ENCODE measurements at regions not wholly inside any gene's neighbourhood (a gene's known extent, or its start where the extent isn't known, plus 50 kb on each side); places are given as distances from the start of the nearest gene placed in this dataset.

DNA sequence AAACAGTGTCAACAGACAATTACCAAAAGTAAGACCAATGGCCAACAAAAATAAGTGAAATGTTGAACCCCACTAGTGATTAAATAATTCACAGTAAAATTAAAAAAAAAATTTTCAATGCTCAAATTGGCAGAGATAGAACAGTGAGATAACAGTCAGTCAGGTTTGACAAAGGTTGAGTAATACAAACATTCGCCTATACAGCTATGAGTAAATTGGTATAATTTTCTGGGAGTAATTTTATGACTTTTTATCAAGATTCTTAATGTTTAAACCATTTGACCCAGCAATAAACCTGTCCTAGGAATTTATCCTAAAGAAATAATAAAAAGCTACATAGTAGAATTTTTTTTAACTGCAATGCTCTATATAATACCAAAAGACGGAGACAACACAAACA is 64.9 kb upstream of the SHH start (continued):
- TF ChIP-seq, protein P1, sequence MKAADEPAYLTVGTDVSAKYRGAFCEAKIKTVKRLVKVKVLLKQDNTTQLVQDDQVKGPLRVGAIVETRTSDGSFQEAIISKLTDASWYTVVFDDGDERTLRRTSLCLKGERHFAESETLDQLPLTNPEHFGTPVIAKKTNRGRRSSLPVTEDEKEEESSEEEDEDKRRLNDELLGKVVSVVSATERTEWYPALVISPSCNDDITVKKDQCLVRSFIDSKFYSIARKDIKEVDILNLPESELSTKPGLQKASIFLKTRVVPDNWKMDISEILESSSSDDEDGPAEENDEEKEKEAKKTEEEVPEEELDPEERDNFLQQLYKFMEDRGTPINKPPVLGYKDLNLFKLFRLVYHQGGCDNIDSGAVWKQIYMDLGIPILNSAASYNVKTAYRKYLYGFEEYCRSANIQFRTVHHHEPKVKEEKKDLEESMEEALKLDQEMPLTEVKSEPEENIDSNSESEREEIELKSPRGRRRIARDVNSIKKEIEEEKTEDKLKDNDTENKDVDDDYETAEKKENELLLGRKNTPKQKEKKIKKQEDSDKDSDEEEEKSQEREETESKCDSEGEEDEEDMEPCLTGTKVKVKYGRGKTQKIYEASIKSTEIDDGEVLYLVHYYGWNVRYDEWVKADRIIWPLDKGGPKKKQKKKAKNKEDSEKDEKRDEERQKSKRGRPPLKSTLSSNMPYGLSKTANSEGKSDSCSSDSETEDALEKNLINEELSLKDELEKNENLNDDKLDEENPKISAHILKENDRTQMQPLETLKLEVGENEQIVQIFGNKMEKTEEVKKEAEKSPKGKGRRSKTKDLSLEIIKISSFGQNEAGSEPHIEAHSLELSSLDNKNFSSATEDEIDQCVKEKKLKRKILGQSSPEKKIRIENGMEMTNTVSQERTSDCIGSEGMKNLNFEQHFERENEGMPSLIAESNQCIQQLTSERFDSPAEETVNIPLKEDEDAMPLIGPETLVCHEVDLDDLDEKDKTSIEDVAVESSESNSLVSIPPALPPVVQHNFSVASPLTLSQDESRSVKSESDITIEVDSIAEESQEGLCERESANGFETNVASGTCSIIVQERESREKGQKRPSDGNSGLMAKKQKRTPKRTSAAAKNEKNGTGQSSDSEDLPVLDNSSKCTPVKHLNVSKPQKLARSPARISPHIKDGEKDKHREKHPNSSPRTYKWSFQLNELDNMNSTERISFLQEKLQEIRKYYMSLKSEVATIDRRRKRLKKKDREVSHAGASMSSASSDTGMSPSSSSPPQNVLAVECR (CRISPR knock-in tag; IDR thresholded peaks at IDR 0.05; ENCODE audit: borderline replicate concordance) = no peak
- no peak for TF ChIP-seq ZSCAN31 (CRISPR knock-in tag; IDR thresholded peaks at IDR 0.05; ENCODE audit: low read depth)

DNA sequence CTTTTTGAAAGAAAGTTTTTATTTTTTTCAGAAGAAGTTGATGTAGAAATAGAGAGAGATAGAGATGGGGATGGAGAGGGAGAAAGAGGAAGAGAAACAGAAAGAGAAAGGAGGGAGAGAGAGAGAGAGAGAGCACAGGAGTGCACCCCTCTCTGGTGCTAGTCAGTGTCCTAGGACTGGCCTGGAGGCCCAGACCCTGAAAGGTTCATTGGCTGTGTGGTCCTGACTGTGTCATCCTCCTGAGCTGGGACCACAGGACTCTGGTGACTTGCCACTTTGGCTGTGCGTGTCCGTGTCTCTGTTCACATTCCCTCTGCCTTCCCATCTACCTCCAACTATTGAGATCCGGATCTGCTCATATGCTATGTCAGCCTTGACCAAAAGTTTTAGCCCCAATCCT is 62.1 kb upstream of the SHH start:
- Histone ChIP-seq H3K4me1 (ENCODE audit: insufficient read depth, low read length) (no peaks in the 10 kb centered on the region), H3K36me3 (replicated peaks in 1 of 2; ENCODE audit: control insufficient read depth in 1 of 2, insufficient read depth in 2 of 2, low read length in 2 of 2) (no peaks in the 10 kb centered on the region), H3K27ac (ENCODE audit: extremely low read length, insufficient read depth, low read length) (no peak overlapping the region), H2AFZ (ENCODE audit: low read length) (no peak overlapping the region), H3K9ac (ENCODE audit: insufficient read depth, low read depth, low read length) (no peak overlapping the region), H3K4me2 (ENCODE audit: low read depth, low read length) (no peak overlapping the region), H3K4me3 (replicated peaks in 1 of 3; ENCODE audit: insufficient read depth in 1 of 3, low read depth in 2 of 3, low read length in 3 of 3) (no peak overlapping the region), H4K20me1 (ENCODE audit: insufficient read depth, low read length) (no peaks in the 10 kb centered on the region; the same call in 1 of the 2 replicates), H3K27me3 (ENCODE audit: control insufficient read depth in 1 of 2, insufficient read depth in 2 of 2, low read length in 2 of 2) (peaks cover 2 to 31% of the 10 kb centered on the region in 2 experiments; a peak in 3 of 5 replicates), H3K9me3 (ENCODE audit: low read length) (no peaks in the 10 kb centered on the region), H3K79me2 (ENCODE audit: insufficient read depth, low read length) (no peaks in the 10 kb centered on the region)
- ChIA-PET CTCF (ENCODE audit: low intra/inter-chr PET ratio, low total read pairs) (no interaction called here), POLR2A (no interaction called here)
- 67% methylated on average over 1 of the region's 3 CpGs for WGBS (ENCODE audit: low lambda C conversion rate)
- BruUV-seq (replicated peaks) = no TSS peak
- no peak for DNase-seq (ENCODE audit: low spot score)
- no peak for FAIRE-seq
- ATAC-seq = no peak
- intact Hi-C loops (cut with micrococcal nuclease; ENCODE audit: unreplicated experiment) (no loop called here), in situ Hi-C loops (cut with HindIII; ENCODE audit: extremely low pct_ligation_motif_present, low pct_unique_long_range_greater_than_20kb) (no loop called here)
- TF ChIP-seq ZNF496 (CRISPR knock-in tag; IDR thresholded peaks at IDR 0.05; ENCODE audit: insufficient replicate concordance) (no peak), MTF1 (CRISPR knock-in tag; IDR thresholded peaks at IDR 0.05) (no peak), ZNF570 (CRISPR knock-in tag; IDR thresholded peaks at IDR 0.05; ENCODE audit: borderline replicate concordance) (no peak), ZNF546 (CRISPR knock-in tag; conservative IDR thresholded peaks at IDR 0.05) (no peak), HOXA9 (CRISPR knock-in tag; IDR thresholded peaks at IDR 0.05; ENCODE audit: borderline replicate concordance) (no peak), ZMYM4 (CRISPR knock-in tag; IDR thresholded peaks at IDR 0.05) (no peak), ZNF883 (CRISPR knock-in tag; IDR thresholded peaks at IDR 0.05; ENCODE audit: not compliant biosample characterization) (no peak)
- TF ChIP-seq, protein P2, sequence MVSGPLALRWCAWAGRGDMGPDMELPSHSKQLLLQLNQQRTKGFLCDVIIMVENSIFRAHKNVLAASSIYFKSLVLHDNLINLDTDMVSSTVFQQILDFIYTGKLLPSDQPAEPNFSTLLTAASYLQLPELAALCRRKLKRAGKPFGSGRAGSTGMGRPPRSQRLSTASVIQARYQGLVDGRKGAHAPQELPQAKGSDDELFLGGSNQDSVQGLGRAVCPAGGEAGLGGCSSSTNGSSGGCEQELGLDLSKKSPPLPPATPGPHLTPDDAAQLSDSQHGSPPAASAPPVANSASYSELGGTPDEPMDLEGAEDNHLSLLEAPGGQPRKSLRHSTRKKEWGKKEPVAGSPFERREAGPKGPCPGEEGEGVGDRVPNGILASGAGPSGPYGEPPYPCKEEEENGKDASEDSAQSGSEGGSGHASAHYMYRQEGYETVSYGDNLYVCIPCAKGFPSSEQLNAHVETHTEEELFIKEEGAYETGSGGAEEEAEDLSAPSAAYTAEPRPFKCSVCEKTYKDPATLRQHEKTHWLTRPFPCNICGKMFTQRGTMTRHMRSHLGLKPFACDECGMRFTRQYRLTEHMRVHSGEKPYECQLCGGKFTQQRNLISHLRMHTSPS (CRISPR knock-in tag; IDR thresholded peaks at IDR 0.05; ENCODE audit: low read depth) = no peak
- TF ChIP-seq, protein P3, sequence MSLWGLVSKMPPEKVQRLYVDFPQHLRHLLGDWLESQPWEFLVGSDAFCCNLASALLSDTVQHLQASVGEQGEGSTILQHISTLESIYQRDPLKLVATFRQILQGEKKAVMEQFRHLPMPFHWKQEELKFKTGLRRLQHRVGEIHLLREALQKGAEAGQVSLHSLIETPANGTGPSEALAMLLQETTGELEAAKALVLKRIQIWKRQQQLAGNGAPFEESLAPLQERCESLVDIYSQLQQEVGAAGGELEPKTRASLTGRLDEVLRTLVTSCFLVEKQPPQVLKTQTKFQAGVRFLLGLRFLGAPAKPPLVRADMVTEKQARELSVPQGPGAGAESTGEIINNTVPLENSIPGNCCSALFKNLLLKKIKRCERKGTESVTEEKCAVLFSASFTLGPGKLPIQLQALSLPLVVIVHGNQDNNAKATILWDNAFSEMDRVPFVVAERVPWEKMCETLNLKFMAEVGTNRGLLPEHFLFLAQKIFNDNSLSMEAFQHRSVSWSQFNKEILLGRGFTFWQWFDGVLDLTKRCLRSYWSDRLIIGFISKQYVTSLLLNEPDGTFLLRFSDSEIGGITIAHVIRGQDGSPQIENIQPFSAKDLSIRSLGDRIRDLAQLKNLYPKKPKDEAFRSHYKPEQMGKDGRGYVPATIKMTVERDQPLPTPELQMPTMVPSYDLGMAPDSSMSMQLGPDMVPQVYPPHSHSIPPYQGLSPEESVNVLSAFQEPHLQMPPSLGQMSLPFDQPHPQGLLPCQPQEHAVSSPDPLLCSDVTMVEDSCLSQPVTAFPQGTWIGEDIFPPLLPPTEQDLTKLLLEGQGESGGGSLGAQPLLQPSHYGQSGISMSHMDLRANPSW (CRISPR knock-in tag; IDR thresholded peaks at IDR 0.05; ENCODE audit: borderline replicate concordance) = no peak

Data from HepG2 (cell line).